Psoas muscle (tissue), 7 donors: ENCODE measurements at regions not wholly inside any gene's neighbourhood (a gene's known extent, or its start where the extent isn't known, plus 50 kb on each side); places are given as distances from the start of the nearest gene placed in this dataset.

Experiments used
- ATAC-seq, 4 donors: fragments of 200-7000 bp; cut with Tn5 transposase; one replicate each; pipeline ENCODE4 v1.9.1; 2020; ENCODE audit warnings: moderate library complexity in 3 of 4, mild to moderate bottlenecking in 2 of 4
- DNase-seq, 2 donors: peaks; one replicate each; pipeline ENCODE4 v3.0.0-alpha.2; 2020
- H3K27ac ChIP-seq: fragments of 200-600 bp; one replicate; pipeline ENCODE4 v1.8.0; 2022
- H3K27me3 ChIP-seq, 3 donors: fragments of 200-600 bp in 1 of 3; one replicate each; pipeline versions ENCODE4 v1.6.1 to v1.8.0; 2013 to 2022; ENCODE audit warnings: low read length in 2 of 3, mild to moderate bottlenecking in 2 of 3, moderate library complexity in 1 of 3; ENCODE audit not compliant: insufficient read depth in 3 of 3
- H3K36me3 ChIP-seq, 2 donors: fragments of 200-600 bp in 1 of 2; one replicate each; pipeline versions ENCODE4 v1.6.1 to v1.8.0; 2013 to 2022; ENCODE audit warnings: low read depth in 1 of 2, mild to moderate bottlenecking in 1 of 2, moderate library complexity in 1 of 2; ENCODE audit not compliant: insufficient read depth in 1 of 2
- H3K4me1 ChIP-seq: fragments of 200-600 bp; one replicate; pipeline ENCODE4 v1.8.0; 2022
- H3K4me3 ChIP-seq: fragments of 200-600 bp; one replicate; pipeline ENCODE4 v1.8.0; 2022; ENCODE audit warnings: mild to moderate bottlenecking
- H3K9me3 ChIP-seq: fragments of 200-600 bp; one replicate; pipeline ENCODE4 v1.8.0; 2022
- WGBS, 3 donors: extraction: QIAGEN DNeasy Blood & Tissue Kit; methylation state at CpG; one replicate each; pipeline versions ENCODE4 v1.1.6 to v1.1.7; 2013; 5-methylcytosine and 5-hydroxymethylcytosine counted together
- intact Hi-C, 2 donors: fragments of 100-400 bp; cut with DNase I; formaldehyde crosslinking; loops; one replicate each; pipeline versions ENCODE4 v1.11.0 to v1.14.2; 2022
- TF ChIP-seq, protein P1 (sequence below): fragments of 200-600 bp; IDR thresholded peaks from one replicate; pipeline ENCODE4 v1.8.0; 2022; ENCODE audit warnings: antibody characterized with exemption
- donor health status: healthy with polysubstance abuse.
- donor health status: DM: no; HTN: no; CAD: no; lungs with moderate emphysema.
- donor health status: Bipolar disorder and iron deficiency.
- donor health status: healthy.
- donor health status: DM: yes; HTN: yes; CAD: no.
- donor health status: DM: no; HTN: no; CAD: no.
- donor health status: DM: yes; HTN: yes; CAD: no.

DNA sequence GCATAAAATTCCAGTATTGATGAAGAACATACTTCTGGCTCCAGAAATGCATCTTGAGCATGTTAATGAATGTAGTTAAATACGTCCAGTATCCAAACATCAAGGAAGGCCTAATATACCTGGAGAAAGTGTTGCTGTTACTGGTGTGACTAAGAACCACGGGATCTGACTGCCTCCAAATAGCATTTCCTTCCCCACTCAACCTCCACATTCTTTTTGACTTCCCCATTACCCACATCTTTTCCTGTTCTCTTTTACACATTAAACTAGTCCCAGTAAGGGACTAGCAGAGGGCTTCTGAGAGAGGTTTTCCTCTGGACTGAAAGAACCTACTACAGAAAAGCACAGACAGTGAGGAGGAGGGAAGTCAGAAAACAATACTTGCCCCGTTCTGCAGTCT, 482.8 kb upstream of the HTR2C start:
- intact Hi-C loops = no loop called here
- 55 to 65% (median 60%) methylated on average over 2 to 3 of the region's 3 CpGs for WGBS, 3 donors
- Histone ChIP-seq H3K27ac (no peak overlapping the region), H3K9me3 (no peaks in the 10 kb centered on the region), H3K36me3 (no peaks in the 10 kb centered on the region), H3K27me3 (peaks cover 0 to 27% (median 0%) of the 10 kb centered on the region in 3 donors), H3K4me3 (no peak overlapping the region), H3K4me1 (no peaks in the 10 kb centered on the region)
- TF ChIP-seq, protein P1, sequence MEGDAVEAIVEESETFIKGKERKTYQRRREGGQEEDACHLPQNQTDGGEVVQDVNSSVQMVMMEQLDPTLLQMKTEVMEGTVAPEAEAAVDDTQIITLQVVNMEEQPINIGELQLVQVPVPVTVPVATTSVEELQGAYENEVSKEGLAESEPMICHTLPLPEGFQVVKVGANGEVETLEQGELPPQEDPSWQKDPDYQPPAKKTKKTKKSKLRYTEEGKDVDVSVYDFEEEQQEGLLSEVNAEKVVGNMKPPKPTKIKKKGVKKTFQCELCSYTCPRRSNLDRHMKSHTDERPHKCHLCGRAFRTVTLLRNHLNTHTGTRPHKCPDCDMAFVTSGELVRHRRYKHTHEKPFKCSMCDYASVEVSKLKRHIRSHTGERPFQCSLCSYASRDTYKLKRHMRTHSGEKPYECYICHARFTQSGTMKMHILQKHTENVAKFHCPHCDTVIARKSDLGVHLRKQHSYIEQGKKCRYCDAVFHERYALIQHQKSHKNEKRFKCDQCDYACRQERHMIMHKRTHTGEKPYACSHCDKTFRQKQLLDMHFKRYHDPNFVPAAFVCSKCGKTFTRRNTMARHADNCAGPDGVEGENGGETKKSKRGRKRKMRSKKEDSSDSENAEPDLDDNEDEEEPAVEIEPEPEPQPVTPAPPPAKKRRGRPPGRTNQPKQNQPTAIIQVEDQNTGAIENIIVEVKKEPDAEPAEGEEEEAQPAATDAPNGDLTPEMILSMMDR = no peak
- ATAC-seq (no peak), DNase-seq (no peak)

DNA sequence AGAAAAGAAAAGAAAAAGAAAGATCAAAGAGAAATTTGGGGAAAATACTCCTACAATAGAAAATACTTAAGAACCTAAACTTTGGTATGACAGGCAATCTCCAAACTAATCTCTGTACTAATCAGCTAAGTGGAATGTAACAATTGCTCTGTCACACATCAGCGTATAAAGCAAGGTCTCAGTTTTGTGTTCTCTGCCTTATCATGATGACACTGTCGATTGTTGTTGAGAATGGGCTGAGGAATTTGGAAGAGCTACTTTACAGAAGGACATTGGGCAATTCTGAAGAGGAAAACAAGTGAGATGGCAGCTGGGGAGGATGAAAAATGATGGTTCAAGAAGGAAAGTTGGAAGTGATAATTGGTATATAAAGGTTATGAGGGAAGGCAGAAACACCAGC, 486.0 kb upstream of the HTR2C start:
- H3K27me3 ChIP-seq = peaks cover 0 to 18% (median 0%) of the 10 kb centered on the region in 3 donors
- no peaks in the 10 kb centered on the region for H3K4me1 ChIP-seq
- ATAC-seq = no peak
- H3K9me3 ChIP-seq = peaks cover 10% of the 10 kb centered on the region
- H3K36me3 ChIP-seq = no peaks in the 10 kb centered on the region
- DNase-seq = no peak
- TF ChIP-seq, protein P1 = no peak
- H3K27ac ChIP-seq = no peak overlapping the region
- intact Hi-C loops = no loop called here
- 59 to 78% (median 71%) methylated on average over 2 of the region's 2 CpGs for WGBS, 3 donors
- no peak overlapping the region for H3K4me3 ChIP-seq

DNA sequence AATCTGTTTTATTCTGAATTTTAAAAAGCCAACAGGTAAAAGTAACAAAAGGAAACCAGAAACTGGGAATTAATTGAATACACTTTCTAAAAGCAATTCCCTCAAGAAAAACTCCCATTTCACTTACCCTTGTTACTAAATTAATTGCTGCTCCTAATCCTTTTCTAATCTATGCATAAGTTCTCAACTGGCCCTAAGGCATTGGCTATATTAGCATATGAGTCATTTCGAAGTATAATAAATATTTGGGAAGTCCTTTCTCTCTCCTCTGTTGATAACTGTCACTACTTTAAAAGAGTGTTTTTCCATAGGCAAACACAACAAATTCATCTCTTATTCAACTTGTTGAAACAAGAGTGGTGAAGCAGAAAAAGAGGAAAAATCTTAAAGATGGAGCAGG, 486.5 kb upstream of the HTR2C start:
- WGBS, 3 donors = 78% methylated on average over 1 of the region's 1 CpG
- no peak for DNase-seq

DNA sequence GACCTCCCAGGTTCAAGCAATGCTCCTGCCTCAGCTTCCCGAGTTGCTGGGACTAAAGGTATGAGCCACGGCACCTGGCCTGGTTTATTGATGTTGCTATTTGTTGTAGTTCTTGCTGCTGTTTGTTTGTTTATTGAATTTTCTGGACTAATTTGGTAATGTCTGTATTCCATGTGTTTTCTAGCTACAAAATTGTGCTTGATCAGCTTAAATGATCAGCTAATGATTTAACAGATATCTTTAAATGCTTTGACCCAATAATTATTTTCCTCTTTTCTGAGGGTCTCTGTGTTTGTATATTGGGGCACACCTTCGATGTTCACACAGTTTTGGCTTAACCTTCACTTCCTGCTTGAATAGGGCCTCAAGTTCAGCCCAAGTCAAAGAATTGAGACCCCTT, 488.1 kb upstream of the HTR2C start:
- TF ChIP-seq, protein P1 = no peak
- H3K4me1 ChIP-seq = no peaks in the 10 kb centered on the region
- H3K36me3 ChIP-seq = no peaks in the 10 kb centered on the region
- H3K9me3 ChIP-seq = peaks cover 22% of the 10 kb centered on the region
- intact Hi-C loops = no loop called here
- DNase-seq = no peak
- ATAC-seq = no peak
- no peak overlapping the region for H3K4me3 ChIP-seq
- 75 to 90% (median 79%) methylated on average over 3 of the region's 3 CpGs for WGBS, 3 donors
- H3K27ac ChIP-seq = no peak overlapping the region
- peaks cover 0 to 12% (median 0%) of the 10 kb centered on the region in 3 donors for H3K27me3 ChIP-seq

More for the DNA sequence above, 486.5 kb upstream of the HTR2C start:
- no peak overlapping the region for H3K4me3 ChIP-seq
- H3K4me1 ChIP-seq = no peaks in the 10 kb centered on the region
- H3K27ac ChIP-seq = no peak overlapping the region
- H3K36me3 ChIP-seq = no peaks in the 10 kb centered on the region
- peaks cover 0 to 15% (median 0%) of the 10 kb centered on the region in 3 donors for H3K27me3 ChIP-seq
- ATAC-seq = no peak
- TF ChIP-seq, protein P1 = no peak
- intact Hi-C loops = no loop called here
- peaks cover 14% of the 10 kb centered on the region for H3K9me3 ChIP-seq

DNA sequence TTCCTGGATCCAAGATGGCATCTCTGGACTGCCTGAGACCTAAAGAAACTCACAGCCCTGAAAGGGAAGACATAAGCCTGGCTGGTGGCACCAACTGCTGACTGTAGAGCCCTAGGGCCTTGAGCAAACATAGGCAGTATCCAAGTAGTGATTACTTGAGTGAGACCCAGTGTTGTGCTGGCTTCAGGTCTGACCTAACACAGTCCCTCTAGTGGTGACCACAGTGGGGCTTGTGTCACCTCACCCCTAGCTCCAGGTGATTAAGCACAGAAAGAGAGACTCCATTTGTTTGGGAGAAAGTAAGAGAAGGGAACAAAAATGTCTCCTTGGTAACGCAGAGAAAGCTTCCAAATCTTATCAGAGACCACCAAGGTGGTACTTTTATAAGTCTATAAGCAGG, 496.3 kb upstream of the HTR2C start:
- H3K36me3 ChIP-seq = no peaks in the 10 kb centered on the region
- H3K9me3 ChIP-seq = peaks cover 14% of the 10 kb centered on the region
- peaks cover 0 to 13% (median 0%) of the 10 kb centered on the region in 3 donors for H3K27me3 ChIP-seq
- DNase-seq (no peak), ATAC-seq (no peak)
- no peak overlapping the region for H3K4me3 ChIP-seq
- WGBS, 3 donors = 58 to 76% (median 64%) methylated on average over 1 of the region's 1 CpG
- no peaks in the 10 kb centered on the region for H3K4me1 ChIP-seq
- TF ChIP-seq, protein P1 = no peak
- intact Hi-C loops = no loop called here
- H3K27ac ChIP-seq = no peak overlapping the region
